ENCODE measurements at regions not wholly inside any gene's neighbourhood (a gene's known extent, or its start where the extent isn't known, plus 50 kb on each side); places are given as distances from the start of the nearest gene placed in this dataset.

DNA sequence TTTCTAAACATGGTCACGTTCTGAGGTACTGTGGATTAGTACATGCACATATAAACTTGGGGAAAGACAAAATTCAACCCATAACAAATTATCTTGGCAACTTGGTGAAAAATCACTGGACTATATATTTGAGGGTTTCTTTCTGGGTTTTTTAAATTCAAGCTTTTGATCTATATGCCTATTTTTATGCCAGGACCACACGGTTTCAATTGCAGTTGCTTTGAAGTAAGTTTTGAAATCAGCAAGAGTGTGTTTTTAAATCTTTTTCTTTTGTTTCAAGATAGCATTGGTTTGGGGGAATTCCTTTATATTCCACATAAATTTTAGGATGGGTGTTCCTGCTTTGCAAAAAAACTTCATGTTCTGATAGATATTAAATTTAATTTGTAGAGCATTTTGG is 406.4 kb upstream of the VWC2 start:
- Histone ChIP-seq H3K4me2 (no peak overlapping the region), H3K36me3 (ENCODE audit: low read depth) (no peaks in the 10 kb centered on the region), H3K4me1 (replicated peaks; ENCODE audit: insufficient read depth) (no peaks in the 10 kb centered on the region), H3K27me3 (ENCODE audit: insufficient read depth, low read depth) (no peaks in the 10 kb centered on the region), H3F3A (ENCODE audit: insufficient read depth, low read depth) (no peaks in the 10 kb centered on the region), H4K20me1 (ENCODE audit: insufficient read depth) (peaks cover 5% of the 10 kb centered on the region; the same call in 1 of the 2 replicates), H3K27ac (no peak overlapping the region), H3K79me2 (ENCODE audit: low read depth) (no peaks in the 10 kb centered on the region), H3K9me2 (ENCODE audit: insufficient read depth) (no peaks in the 10 kb centered on the region), H3K9me3 (ENCODE audit: insufficient read depth, low read depth) (no peaks in the 10 kb centered on the region), H2AFZ (no peak overlapping the region), H3K4me3 (no peak overlapping the region)
- ChIA-PET POLR2A (ENCODE audit: unreplicated experiment) (no interaction called here), CTCF (no interaction called here)
- TF ChIP-seq CTCF (conservative IDR thresholded peaks at IDR 0.05) (no peak), EZH2 (IDR thresholded peaks at IDR 0.05; ENCODE audit: low read depth) (no peak)
- DNase-seq, result peak in 1 of 2 experiments; percentile 8
- no TSS peak for BruUV-seq (replicated peaks)
- intact Hi-C loops (cut with micrococcal nuclease; ENCODE audit: unreplicated experiment), result no loop called here

- Histone ChIP-seq H2AFZ (no peak overlapping the region), H3K79me2 (ENCODE audit: low read depth) (no peaks in the 10 kb centered on the region), H3K36me3 (ENCODE audit: low read depth) (no peaks in the 10 kb centered on the region), H3K4me3 (no peak overlapping the region), H3K27ac (no peak overlapping the region), H3F3A (ENCODE audit: insufficient read depth, low read depth) (no peaks in the 10 kb centered on the region), H3K4me1 (replicated peaks; ENCODE audit: insufficient read depth) (no peaks in the 10 kb centered on the region), H4K20me1 (ENCODE audit: insufficient read depth) (peaks cover 2% of the 10 kb centered on the region; the same call in 1 of the 2 replicates), H3K27me3 (ENCODE audit: insufficient read depth, low read depth) (no peaks in the 10 kb centered on the region), H3K9me3 (ENCODE audit: insufficient read depth, low read depth) (no peaks in the 10 kb centered on the region), H3K9me2 (ENCODE audit: insufficient read depth) (no peaks in the 10 kb centered on the region), H3K4me2 (no peak overlapping the region)
- TF ChIP-seq CTCF (conservative IDR thresholded peaks at IDR 0.05), result no peak
- no peak for TF ChIP-seq EZH2 (IDR thresholded peaks at IDR 0.05; ENCODE audit: low read depth)
- BruUV-seq (replicated peaks), result no TSS peak
- ChIA-PET POLR2A (ENCODE audit: unreplicated experiment) (no interaction called here), CTCF (no interaction called here)
- intact Hi-C loops (cut with micrococcal nuclease; ENCODE audit: unreplicated experiment), result no loop called here
- no peak for DNase-seq
Observed at GRCh38 chr7:49371771-49372170, 401.7 kb upstream of the VWC2 start.

DNA sequence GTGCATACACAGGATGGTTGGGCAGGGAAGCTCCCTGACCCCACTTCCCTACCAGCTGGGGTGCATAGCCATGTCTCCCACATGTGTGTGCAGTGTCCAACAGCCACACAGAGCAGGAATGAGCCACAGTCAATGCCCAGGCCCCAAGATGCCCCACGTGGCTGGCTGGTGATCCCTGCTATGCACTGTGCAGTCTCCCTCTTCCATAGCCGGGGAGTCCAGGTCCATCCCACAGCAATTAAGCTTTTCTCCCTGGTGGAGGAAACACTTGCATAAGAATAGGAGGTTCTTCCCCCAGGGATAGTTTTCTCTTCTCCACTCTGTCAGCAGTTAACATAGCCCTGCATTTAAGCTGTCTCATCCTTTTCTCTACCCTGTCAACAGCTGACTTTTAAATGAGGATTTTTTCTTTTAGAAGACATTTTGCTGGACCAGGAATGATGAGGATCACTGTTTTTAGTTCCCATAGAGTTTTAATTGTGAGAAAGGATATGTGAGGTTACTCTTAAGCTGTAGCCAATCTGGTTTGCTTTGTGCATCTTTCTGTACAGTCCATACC is 396.5 kb upstream of the VWC2 start:
- H3K4me3 ChIP-seq, result no peak overlapping the region

More for the DNA sequence above, 396.5 kb upstream of the VWC2 start:
- Histone ChIP-seq H3K4me1 (replicated peaks; ENCODE audit: insufficient read depth) (no peaks in the 10 kb centered on the region), H2AFZ (no peak overlapping the region), H3K9me2 (ENCODE audit: insufficient read depth) (no peaks in the 10 kb centered on the region), H3F3A (ENCODE audit: insufficient read depth, low read depth) (no peaks in the 10 kb centered on the region), H3K9me3 (ENCODE audit: insufficient read depth, low read depth) (no peaks in the 10 kb centered on the region), H3K79me2 (ENCODE audit: low read depth) (no peaks in the 10 kb centered on the region), H3K36me3 (ENCODE audit: low read depth) (no peaks in the 10 kb centered on the region), H3K4me2 (no peak overlapping the region), H3K27ac (no peak overlapping the region), H4K20me1 (ENCODE audit: insufficient read depth) (no peaks in the 10 kb centered on the region), H3K27me3 (ENCODE audit: insufficient read depth, low read depth) (no peaks in the 10 kb centered on the region)
- no TSS peak for BruUV-seq (replicated peaks)
- POLR2A ChIA-PET (ENCODE audit: unreplicated experiment), result no interaction called here
- DNase-seq, result peak in 1 of 2 experiments; percentile 8
- CTCF ChIA-PET, result interaction anchor here (0.5 kb wide), 1 partner anchor 1291 kb away, joined by 3 read pairs; no protein-coding TSS in a partner anchor
- TF ChIP-seq CTCF (conservative IDR thresholded peaks at IDR 0.05) (no peak), EZH2 (IDR thresholded peaks at IDR 0.05; ENCODE audit: low read depth) (no peak)
- intact Hi-C loops (cut with micrococcal nuclease; ENCODE audit: unreplicated experiment), result no loop called here

All from PC-9 (cell line).